ENCODE measurements at regions not wholly inside any gene's neighbourhood (a gene's known extent, or its start where the extent isn't known, plus 50 kb on each side); places are given as distances from the start of the nearest gene placed in this dataset.

DNA sequence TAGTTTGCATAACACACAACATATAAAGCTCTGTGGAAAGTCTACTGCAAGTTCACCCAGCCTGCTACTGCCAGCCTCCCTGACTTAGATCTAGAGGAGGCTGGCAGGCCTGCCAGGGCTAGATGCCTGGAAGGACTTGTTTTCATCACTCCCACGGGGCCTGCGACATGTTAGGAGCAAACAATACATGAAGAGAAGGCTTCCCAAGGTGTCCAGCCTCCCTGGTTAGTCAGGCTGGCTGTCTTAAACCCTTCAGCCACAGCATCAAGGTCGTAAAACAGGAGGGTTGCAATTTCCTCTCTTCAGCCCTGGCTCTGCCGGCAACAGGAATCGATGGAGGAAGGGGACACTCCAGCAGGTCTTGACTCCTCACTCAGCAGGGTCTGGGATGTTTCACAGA, 104.5 kb downstream of the NGF start:
- Histone ChIP-seq H3K27me3 (ENCODE audit: control insufficient read depth in 5 of 5, insufficient read depth in 4 of 5, low read length in 5 of 5) (no peaks in the 10 kb centered on the region), H3K4me1 (ENCODE audit: control insufficient read depth in 5 of 5, insufficient read depth in 5 of 5, low read length in 5 of 5) (no peaks in the 10 kb centered on the region), H3K9ac (ENCODE audit: low read length in 5 of 5) (no peak overlapping the region), H3K36me3 (ENCODE audit: control insufficient read depth in 5 of 5, insufficient read depth in 5 of 5, low read length in 5 of 5) (no peaks in the 10 kb centered on the region), H3K4me3 (ENCODE audit: low read depth in 1 of 5, low read length in 5 of 5) (no peak overlapping the region), H3K9me3 (ENCODE audit: control insufficient read depth in 5 of 5, low read length in 5 of 5) (no peaks in the 10 kb centered on the region), H3K27ac (ENCODE audit: low read depth, low read length) (no peak overlapping the region)

DNA sequence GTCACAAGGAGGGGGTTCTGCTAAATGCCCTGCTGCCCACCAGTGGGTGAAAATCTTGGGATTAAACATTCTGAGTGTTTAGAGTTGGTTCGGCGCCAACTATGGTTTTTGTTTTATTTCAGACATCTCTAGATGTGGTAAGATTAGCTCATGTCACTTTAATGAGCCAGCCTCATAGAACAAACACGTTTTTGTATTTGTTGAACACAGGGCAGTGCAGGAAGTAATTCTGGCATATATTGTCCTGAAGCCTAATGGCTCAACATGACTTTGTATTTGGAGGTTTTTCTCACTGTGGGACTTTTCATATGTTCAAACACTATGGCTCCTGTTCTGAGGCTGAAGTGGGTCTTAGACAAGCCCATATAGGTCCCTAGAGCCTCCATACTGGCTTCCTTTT, 107.8 kb downstream of the NGF start:
- Histone ChIP-seq H3K9me3 (ENCODE audit: control insufficient read depth in 5 of 5, low read length in 5 of 5) (no peaks in the 10 kb centered on the region), H3K27ac (ENCODE audit: low read depth, low read length) (no peak overlapping the region), H3K4me3 (ENCODE audit: low read depth in 1 of 5, low read length in 5 of 5) (no peak overlapping the region), H3K9ac (ENCODE audit: low read length in 5 of 5) (no peak overlapping the region), H3K4me1 (ENCODE audit: control insufficient read depth in 5 of 5, insufficient read depth in 5 of 5, low read length in 5 of 5) (no peaks in the 10 kb centered on the region), H3K36me3 (ENCODE audit: control insufficient read depth in 5 of 5, insufficient read depth in 5 of 5, low read length in 5 of 5) (no peaks in the 10 kb centered on the region), H3K27me3 (ENCODE audit: control insufficient read depth in 5 of 5, insufficient read depth in 4 of 5, low read length in 5 of 5) (no peaks in the 10 kb centered on the region)

DNA sequence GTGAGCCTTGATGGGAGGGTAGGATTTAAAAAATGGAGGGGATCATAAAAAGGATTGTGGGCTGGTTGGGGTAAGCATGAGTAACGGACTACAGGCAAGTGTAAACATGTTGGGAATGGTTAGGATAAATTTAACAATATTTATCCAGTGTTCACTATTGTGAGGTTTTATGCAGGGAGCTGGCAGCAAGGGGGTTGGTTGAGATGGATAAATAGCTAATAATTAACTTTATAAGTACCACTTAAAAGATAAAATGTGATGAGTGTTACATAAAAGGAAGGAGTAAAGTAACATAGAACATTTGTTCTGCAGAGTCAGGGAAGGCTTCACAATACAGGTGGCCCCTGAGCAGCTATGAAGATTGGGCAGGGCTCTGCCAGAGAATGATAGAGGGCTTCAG, 109.0 kb downstream of the NGF start:
- H3K4me1 ChIP-seq (ENCODE audit: control insufficient read depth in 5 of 5, insufficient read depth in 5 of 5, low read length in 5 of 5) = no peaks in the 10 kb centered on the region
- H3K9me3 ChIP-seq (ENCODE audit: control insufficient read depth in 5 of 5, low read length in 5 of 5) = no peaks in the 10 kb centered on the region
- H3K27ac ChIP-seq (ENCODE audit: low read depth, low read length) = no peak overlapping the region
- no peaks in the 10 kb centered on the region for H3K27me3 ChIP-seq (ENCODE audit: control insufficient read depth in 5 of 5, insufficient read depth in 4 of 5, low read length in 5 of 5)
- no peaks in the 10 kb centered on the region for H3K36me3 ChIP-seq (ENCODE audit: control insufficient read depth in 5 of 5, insufficient read depth in 5 of 5, low read length in 5 of 5)
- no peak overlapping the region for H3K4me3 ChIP-seq (ENCODE audit: low read depth in 1 of 5, low read length in 5 of 5)
- no peak overlapping the region for H3K9ac ChIP-seq (ENCODE audit: low read length in 5 of 5)

DNA sequence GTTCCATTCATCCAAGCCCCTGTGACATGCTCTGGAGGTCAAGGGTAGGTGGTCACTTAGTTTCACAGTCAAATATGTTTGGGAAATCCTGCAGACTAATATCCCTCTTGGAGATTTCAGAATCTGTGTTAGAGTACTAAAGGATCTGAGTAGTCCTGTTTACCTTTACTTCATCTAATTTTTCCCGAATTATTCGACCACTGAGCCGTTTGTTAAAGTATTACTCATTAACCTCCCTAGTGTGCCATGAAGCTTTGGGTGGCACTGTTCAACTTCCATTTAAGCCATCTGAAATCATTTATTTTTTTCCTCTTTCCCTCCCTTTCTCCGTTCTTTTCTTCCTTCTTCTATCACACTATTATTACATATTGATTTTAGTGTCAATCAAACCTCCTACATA, 109.9 kb downstream of the NGF start:
- Histone ChIP-seq H3K36me3 (ENCODE audit: control insufficient read depth in 5 of 5, insufficient read depth in 5 of 5, low read length in 5 of 5) (no peaks in the 10 kb centered on the region), H3K27ac (ENCODE audit: low read depth, low read length) (no peak overlapping the region), H3K27me3 (ENCODE audit: control insufficient read depth in 5 of 5, insufficient read depth in 4 of 5, low read length in 5 of 5) (no peaks in the 10 kb centered on the region), H3K4me1 (ENCODE audit: control insufficient read depth in 5 of 5, insufficient read depth in 5 of 5, low read length in 5 of 5) (no peaks in the 10 kb centered on the region), H3K4me3 (ENCODE audit: low read depth in 1 of 5, low read length in 5 of 5) (no peak overlapping the region), H3K9me3 (ENCODE audit: control insufficient read depth in 5 of 5, low read length in 5 of 5) (no peaks in the 10 kb centered on the region), H3K9ac (ENCODE audit: low read length in 5 of 5) (no peak overlapping the region)

DNA sequence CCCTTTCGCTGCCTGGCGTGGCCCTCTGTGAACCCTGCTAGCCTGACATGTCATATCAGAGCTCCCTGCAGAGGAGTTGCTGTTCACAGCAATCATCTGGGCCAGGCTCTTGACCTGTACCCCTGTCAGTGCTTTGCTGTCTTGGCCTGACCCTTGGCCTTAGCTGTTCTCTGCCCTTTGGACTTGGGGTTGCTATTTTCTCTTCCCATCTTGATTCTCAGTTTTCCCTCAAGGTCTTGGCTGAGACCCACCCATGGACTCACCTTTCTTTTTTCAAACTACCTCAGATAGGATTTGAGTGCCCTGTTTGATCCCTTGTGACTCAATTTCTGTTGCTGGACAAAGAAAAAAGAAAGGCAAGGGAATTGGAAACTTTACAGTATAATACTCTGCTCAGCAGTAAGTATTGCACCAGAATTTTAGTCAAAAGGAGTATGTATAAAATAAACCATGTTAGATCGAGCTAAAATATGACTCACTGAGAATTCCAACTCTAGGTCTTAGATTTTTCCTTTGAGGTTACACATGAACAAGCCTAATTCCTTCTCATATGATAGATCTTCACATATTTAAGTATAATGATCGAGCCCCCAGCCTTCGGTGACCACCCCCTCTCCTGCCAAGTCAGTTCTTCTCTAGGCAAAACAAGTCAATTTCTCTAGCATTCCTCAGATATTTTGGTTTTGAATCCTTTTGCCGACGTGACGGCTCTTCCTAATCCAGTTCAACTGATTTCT, 110.5 kb downstream of the NGF start:
- H3K9ac ChIP-seq (ENCODE audit: low read length in 5 of 5) = no peak overlapping the region
- H3K36me3 ChIP-seq (ENCODE audit: control insufficient read depth in 5 of 5, insufficient read depth in 5 of 5, low read length in 5 of 5) = no peaks in the 10 kb centered on the region
- no peaks in the 10 kb centered on the region for H3K4me1 ChIP-seq (ENCODE audit: control insufficient read depth in 5 of 5, insufficient read depth in 5 of 5, low read length in 5 of 5)
- no peak overlapping the region for H3K4me3 ChIP-seq (ENCODE audit: low read depth in 1 of 5, low read length in 5 of 5)
- H3K27ac ChIP-seq (ENCODE audit: low read depth, low read length) = no peak overlapping the region
- no peaks in the 10 kb centered on the region for H3K27me3 ChIP-seq (ENCODE audit: control insufficient read depth in 5 of 5, insufficient read depth in 4 of 5, low read length in 5 of 5)
- H3K9me3 ChIP-seq (ENCODE audit: control insufficient read depth in 5 of 5, low read length in 5 of 5) = no peaks in the 10 kb centered on the region

DNA sequence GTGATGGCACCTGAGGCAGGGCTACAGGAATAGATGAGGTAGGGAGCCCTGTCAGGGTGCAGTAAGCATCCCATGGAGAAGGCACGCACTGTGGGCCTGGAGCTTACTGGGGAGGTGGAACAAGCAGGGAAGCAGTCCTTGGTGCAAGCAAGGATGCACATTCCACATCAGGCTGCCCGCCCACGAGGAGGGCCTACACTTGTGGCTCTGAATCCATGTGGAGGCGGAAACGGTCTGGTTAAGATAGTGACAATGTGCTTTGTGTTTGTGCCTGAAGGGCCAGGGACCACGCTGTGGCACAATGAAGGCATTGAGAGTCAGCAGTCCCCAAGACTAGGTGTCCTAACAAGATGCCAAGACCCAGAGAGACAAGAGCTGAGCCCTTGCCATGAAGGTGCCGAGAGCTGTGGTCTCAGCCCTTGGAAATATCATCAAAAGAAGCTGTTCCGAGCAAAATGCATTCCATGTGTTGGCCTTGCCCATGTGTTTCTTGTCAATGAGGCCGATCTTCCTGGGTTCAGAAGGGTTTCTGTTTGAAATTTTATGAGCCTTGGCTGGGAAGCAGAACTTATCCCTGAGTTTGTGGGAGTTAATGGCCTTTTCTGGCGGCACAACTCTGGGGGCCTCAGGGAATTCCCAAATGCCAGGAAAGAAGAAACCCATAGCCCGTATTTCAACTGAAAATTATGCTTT, 111.9 kb downstream of the NGF start:
- Histone ChIP-seq H3K27me3 (ENCODE audit: control insufficient read depth in 5 of 5, insufficient read depth in 4 of 5, low read length in 5 of 5) (no peaks in the 10 kb centered on the region), H3K36me3 (ENCODE audit: control insufficient read depth in 5 of 5, insufficient read depth in 5 of 5, low read length in 5 of 5) (no peaks in the 10 kb centered on the region), H3K9ac (ENCODE audit: low read length in 5 of 5) (no peak overlapping the region), H3K4me1 (ENCODE audit: control insufficient read depth in 5 of 5, insufficient read depth in 5 of 5, low read length in 5 of 5) (no peaks in the 10 kb centered on the region), H3K9me3 (ENCODE audit: control insufficient read depth in 5 of 5, low read length in 5 of 5) (no peaks in the 10 kb centered on the region), H3K27ac (ENCODE audit: low read depth, low read length) (no peak overlapping the region), H3K4me3 (ENCODE audit: low read depth in 1 of 5, low read length in 5 of 5) (no peak overlapping the region)

DNA sequence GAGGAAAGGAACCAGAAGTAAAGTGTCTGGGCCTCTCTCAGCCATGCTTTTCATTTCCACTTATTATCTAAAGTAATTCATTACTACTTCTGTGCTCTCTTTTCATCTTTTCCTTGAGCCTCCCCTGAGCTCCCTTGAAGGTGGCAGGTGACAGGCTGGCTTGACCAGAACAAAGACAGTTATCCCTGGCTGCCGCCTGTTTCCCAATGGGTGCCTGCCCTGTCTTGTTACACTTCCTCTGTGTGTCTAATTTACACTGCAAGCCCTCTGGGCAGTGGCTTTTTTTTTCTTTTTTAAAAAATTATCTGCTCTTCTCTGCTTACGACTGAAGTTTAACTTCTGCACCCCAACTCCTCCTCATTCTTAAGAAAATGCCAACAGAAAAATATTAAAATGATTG, 113.4 kb downstream of the NGF start:
- Histone ChIP-seq H3K9ac (ENCODE audit: low read length in 5 of 5) (no peak overlapping the region), H3K4me3 (ENCODE audit: low read depth in 1 of 5, low read length in 5 of 5) (no peak overlapping the region), H3K27me3 (ENCODE audit: control insufficient read depth in 5 of 5, insufficient read depth in 4 of 5, low read length in 5 of 5) (no peaks in the 10 kb centered on the region), H3K9me3 (ENCODE audit: control insufficient read depth in 5 of 5, low read length in 5 of 5) (no peaks in the 10 kb centered on the region), H3K4me1 (ENCODE audit: control insufficient read depth in 5 of 5, insufficient read depth in 5 of 5, low read length in 5 of 5) (peaks cover 4 to 9% (median 6%) of the 10 kb centered on the region in 5 donors), H3K27ac (ENCODE audit: low read depth, low read length) (no peak overlapping the region), H3K36me3 (ENCODE audit: control insufficient read depth in 5 of 5, insufficient read depth in 5 of 5, low read length in 5 of 5) (no peaks in the 10 kb centered on the region)

DNA sequence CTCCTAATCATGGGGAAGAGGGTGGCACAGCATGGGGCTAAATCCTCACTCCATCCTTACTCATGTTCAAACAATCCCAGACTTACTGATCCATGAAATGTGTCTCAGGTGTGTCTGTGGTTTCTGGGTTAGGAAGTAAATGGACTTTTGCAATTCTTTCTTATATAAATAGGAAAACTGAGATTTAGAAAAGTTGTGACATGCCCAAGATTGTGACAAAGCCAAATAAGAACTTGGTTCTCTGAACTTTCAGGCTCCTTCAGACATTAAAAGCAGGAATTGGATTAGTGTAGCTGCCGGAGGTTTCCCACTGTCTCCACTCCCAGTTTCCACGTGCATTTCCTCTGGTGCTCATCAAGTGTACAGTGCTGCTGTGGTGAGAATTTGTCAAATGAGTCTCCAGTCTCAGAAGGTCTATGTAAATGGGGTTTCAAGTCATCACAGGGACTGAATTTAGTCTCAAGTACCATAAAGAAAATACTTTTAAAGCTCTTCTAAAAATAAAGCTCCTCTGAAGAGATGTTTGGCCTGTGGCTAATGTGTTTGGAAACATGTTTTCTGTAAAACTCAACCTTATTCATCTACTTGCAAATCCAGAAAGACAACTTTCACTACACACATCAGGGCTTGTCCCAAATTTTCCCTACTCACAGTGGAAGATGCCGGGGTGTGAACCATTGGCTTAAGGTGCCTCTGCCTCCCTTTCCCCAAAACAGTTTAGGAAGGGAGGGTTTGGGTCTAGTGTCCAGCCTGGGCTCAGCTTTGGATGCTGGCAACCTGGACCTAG, 115.2 kb downstream of the NGF start:
- H3K9me3 ChIP-seq (ENCODE audit: control insufficient read depth in 5 of 5, low read length in 5 of 5) = no peaks in the 10 kb centered on the region
- peaks cover 4 to 10% (median 6%) of the 10 kb centered on the region in 5 donors for H3K4me1 ChIP-seq (ENCODE audit: control insufficient read depth in 5 of 5, insufficient read depth in 5 of 5, low read length in 5 of 5)
- H3K27ac ChIP-seq (ENCODE audit: low read depth, low read length) = no peak overlapping the region
- H3K4me3 ChIP-seq (ENCODE audit: low read depth in 1 of 5, low read length in 5 of 5) = no peak overlapping the region
- H3K9ac ChIP-seq (ENCODE audit: low read length in 5 of 5) = no peak overlapping the region
- H3K27me3 ChIP-seq (ENCODE audit: control insufficient read depth in 5 of 5, insufficient read depth in 4 of 5, low read length in 5 of 5) = no peaks in the 10 kb centered on the region
- no peaks in the 10 kb centered on the region for H3K36me3 ChIP-seq (ENCODE audit: control insufficient read depth in 5 of 5, insufficient read depth in 5 of 5, low read length in 5 of 5)

DNA sequence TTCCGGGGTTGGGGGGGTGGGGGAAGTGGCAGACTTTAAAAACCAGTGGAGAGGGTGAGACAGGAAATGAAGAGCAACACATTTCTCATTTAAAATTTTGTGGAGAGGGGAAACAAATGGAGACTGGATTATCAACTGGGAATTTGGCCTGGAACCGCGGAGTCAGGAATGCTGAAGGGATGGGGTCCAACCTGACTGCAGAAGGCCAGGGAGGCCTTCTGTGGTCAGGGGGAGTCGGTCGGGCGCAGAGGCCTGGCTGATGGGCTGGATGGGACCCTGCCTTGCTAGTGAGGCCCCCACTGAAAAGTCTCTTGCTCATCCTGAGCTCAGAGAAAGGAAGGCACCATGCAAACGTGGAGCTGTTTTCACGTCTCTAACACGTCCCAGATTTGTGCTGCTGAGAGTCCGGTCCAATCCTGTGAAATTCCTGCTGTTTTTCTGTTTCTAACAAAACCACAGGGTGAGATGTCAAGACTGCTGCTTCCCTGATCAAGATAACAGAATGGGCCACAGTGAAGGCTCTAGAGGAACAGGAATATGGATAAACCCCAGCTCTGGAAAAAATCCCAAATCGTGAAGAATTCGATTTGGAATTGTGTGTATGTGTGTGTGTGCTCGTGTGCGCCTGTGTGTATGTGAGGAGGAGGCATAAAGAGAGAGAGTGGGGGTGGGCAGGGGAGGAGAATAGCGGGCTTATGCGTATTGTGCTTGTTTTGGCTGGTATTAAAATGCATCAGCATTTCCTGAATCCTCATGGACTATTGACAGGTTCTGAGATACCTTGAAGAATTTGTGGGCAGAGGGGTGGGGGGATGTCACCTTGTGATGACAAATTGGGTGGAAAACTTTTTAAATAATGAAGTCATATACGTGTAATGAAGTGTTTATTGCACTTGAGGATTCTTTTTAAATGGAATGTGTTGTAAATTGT, 117.4 kb downstream of the NGF start:
- Histone ChIP-seq H3K27ac (ENCODE audit: low read depth, low read length) (no peak overlapping the region), H3K4me3 (ENCODE audit: low read depth in 1 of 5, low read length in 5 of 5) (no peak overlapping the region), H3K9me3 (ENCODE audit: control insufficient read depth in 5 of 5, low read length in 5 of 5) (peaks cover 0 to 2% (median 0%) of the 10 kb centered on the region in 5 donors), H3K9ac (ENCODE audit: low read length in 5 of 5) (no peak overlapping the region), H3K27me3 (ENCODE audit: control insufficient read depth in 5 of 5, insufficient read depth in 4 of 5, low read length in 5 of 5) (peaks cover 0 to 3% (median 0%) of the 10 kb centered on the region in 5 donors), H3K36me3 (ENCODE audit: control insufficient read depth in 5 of 5, insufficient read depth in 5 of 5, low read length in 5 of 5) (no peaks in the 10 kb centered on the region), H3K4me1 (ENCODE audit: control insufficient read depth in 5 of 5, insufficient read depth in 5 of 5, low read length in 5 of 5) (peaks cover 5 to 12% (median 9%) of the 10 kb centered on the region in 5 donors)

All from subcutaneous abdominal adipose tissue (tissue), 5 donors.